Stimulated activated CD4-positive, alpha-beta T cell treated with anti-CD3 and anti-CD28 coated beads, Interleukin-1b, Interleukin-23, amount 100 ng/mL, for 4 hours (primary cell): ENCODE measurements at regions not wholly inside any gene's neighbourhood (a gene's known extent, or its start where the extent isn't known, plus 50 kb on each side); places are given as distances from the start of the nearest gene placed in this dataset.
"Not testable (repeated sequence)": the region's sequence is repeated elsewhere in the genome, so short reads cannot be mapped to it uniquely, and the experiment has no call there.

Experiments
- DNase-seq, 2 donors: peaks; one replicate each; pipeline ENCODE4 v3.0.0-alpha.2; 2020; ENCODE audit warnings: low read depth in 2 of 2

- DNase-seq, result no peak
Measured at GRCh38 chr15:70602834-70603560, 160.4 kb downstream of the UACA start.

GRCh38 chr15:70602281-70602680 lies 161.1 kb downstream of the UACA start:
- no peak for DNase-seq

- no peak for DNase-seq
Measured at GRCh38 chr15:70597945-70598344, 165.4 kb downstream of the UACA start.

- DNase-seq, result no peak
Measured at GRCh38 chr15:70597056-70597603, 166.2 kb downstream of the UACA start.

GRCh38 chr15:70596354-70597055 lies 166.9 kb downstream of the UACA start:
- DNase-seq, result no peak

GRCh38 chr15:70593795-70594194 lies 169.6 kb downstream of the UACA start:
- DNase-seq, result no peak

- DNase-seq, result no peak
Measured at GRCh38 chr15:70589728-70590127, 173.6 kb downstream of the UACA start.

GRCh38 chr15:70589221-70589620 lies 174.1 kb downstream of the UACA start:
- DNase-seq, result no peak

- DNase-seq, result no peak
Measured at GRCh38 chr15:70588613-70589012, 174.7 kb downstream of the UACA start.

- DNase-seq, result no peak
Measured at GRCh38 chr15:70587896-70588567, 175.3 kb downstream of the UACA start.

GRCh38 chr15:70587012-70587634 lies 176.2 kb downstream of the UACA start:
- DNase-seq, result not testable (repeated sequence)

GRCh38 chr15:70586241-70586640 lies 177.1 kb downstream of the UACA start:
- no peak for DNase-seq

- DNase-seq, result peak in 1 of 2 donors; percentile 11
Measured at GRCh38 chr15:70585707-70586034, 177.7 kb downstream of the UACA start.

GRCh38 chr15:70584838-70585706 lies 178.3 kb downstream of the UACA start:
- peak; percentile 44 to 59 for DNase-seq

- no peak for DNase-seq
Measured at GRCh38 chr15:70584441-70584837, 178.9 kb downstream of the UACA start.

- DNase-seq, result no peak
Measured at GRCh38 chr15:70583006-70583405, 180.4 kb downstream of the UACA start.

GRCh38 chr15:70582143-70582945 lies 181.0 kb downstream of the UACA start:
- no peak for DNase-seq

GRCh38 chr15:70580958-70581357 lies 182.4 kb downstream of the UACA start:
- DNase-seq, result no peak

GRCh38 chr15:70580286-70580685 lies 183.1 kb downstream of the UACA start:
- no peak for DNase-seq

- no peak for DNase-seq
Measured at GRCh38 chr15:70579766-70580165, 183.6 kb downstream of the UACA start.
